Bronchial epithelial cell (primary cell): ENCODE measurements at regions not wholly inside any gene's neighbourhood (a gene's known extent, or its start where the extent isn't known, plus 50 kb on each side); places are given as distances from the start of the nearest gene placed in this dataset.

Source experiments
- DNase-seq: peaks from one replicate; pipeline ENCODE4 v3.0.0-alpha.2; 2010; ENCODE audit warnings: low read depth
- FAIRE-seq: peaks from 2 replicates; lab custom pipeline; 2011; peaks lifted over from hg19 to GRCh38; lab: Jason Lieb, UNC
- H3K27me3 ChIP-seq: 2 replicates; pipeline ENCODE4 v1.5.1; 2011; ENCODE audit warnings: low read length; ENCODE audit not compliant: control insufficient read depth, insufficient read depth
- H3K36me3 ChIP-seq: 2 replicates; pipeline ENCODE4 v1.5.1; 2011; ENCODE audit warnings: low read length; ENCODE audit not compliant: control insufficient read depth, insufficient read depth
- H3K4me3 ChIP-seq: 2 replicates; pipeline ENCODE4 v1.5.1; 2011; ENCODE audit warnings: mild to moderate bottlenecking, low read depth, low read length, control low read depth
- TF ChIP-seq, protein P1 (sequence below): IDR thresholded peaks from 2 replicates; pipeline ENCODE4 v1.5.1; 2011; ENCODE audit warnings: mild to moderate bottlenecking, moderate library complexity, low read length, control low read depth, inconsistent platforms; ENCODE audit not compliant: insufficient read depth, severe bottlenecking

DNA sequence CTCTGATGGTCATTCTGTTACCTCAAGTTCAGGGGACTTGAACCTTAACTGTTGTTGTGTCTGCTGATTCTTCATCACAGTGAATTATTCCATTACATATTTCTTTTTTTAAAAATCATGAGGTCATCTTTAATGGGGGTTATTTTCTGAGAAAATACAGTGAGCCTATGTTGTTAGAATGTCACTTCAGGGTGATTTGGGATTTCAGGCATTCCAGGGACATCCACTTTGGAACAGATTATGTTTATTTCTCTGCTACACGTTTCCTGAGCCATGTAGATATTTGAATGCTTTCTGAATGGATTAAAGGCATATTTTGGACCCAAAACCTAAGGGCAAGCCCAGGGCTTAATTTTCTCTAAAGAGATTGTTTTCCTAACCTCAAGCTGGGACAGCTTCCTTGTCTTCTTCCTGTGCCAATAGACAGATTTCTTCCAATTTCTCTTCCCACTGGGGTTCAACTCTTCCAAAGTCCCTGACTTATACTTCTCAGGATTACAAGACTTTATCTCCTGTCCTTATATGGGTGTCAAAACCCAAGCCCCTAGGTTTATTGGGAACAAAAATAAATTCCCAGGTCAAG lies 271.7 kb downstream of the ARHGAP12 start:
- DNase-seq, result no peak
- no peaks in the 10 kb centered on the region for H3K36me3 ChIP-seq
- no peak overlapping the region for H3K4me3 ChIP-seq
- H3K27me3 ChIP-seq, result no peaks in the 10 kb centered on the region
- no peak for FAIRE-seq
- TF ChIP-seq, protein P1, sequence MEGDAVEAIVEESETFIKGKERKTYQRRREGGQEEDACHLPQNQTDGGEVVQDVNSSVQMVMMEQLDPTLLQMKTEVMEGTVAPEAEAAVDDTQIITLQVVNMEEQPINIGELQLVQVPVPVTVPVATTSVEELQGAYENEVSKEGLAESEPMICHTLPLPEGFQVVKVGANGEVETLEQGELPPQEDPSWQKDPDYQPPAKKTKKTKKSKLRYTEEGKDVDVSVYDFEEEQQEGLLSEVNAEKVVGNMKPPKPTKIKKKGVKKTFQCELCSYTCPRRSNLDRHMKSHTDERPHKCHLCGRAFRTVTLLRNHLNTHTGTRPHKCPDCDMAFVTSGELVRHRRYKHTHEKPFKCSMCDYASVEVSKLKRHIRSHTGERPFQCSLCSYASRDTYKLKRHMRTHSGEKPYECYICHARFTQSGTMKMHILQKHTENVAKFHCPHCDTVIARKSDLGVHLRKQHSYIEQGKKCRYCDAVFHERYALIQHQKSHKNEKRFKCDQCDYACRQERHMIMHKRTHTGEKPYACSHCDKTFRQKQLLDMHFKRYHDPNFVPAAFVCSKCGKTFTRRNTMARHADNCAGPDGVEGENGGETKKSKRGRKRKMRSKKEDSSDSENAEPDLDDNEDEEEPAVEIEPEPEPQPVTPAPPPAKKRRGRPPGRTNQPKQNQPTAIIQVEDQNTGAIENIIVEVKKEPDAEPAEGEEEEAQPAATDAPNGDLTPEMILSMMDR, result no peak

DNA sequence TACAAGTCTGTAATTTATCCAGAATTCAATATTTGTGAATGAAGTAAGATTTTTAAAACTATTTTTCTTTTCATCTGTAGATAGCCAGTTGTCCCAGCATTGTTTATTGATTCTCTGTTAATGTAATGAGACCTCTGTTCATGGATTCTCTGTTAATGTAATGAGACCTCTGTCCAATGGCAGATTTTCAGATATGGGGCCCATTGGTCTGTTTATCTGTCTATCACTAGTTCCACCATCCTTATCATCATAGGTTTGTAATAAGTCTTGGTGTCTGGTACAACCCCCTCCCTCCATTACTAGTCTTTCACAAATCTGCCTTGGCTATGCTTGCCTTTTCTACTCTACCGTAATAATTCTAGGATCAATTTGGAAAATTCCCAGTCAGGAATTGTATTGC lies 276.6 kb downstream of the ARHGAP12 start:
- DNase-seq, result no peak
- TF ChIP-seq, protein P1, result no peak
- FAIRE-seq, result no peak
- Histone ChIP-seq H3K36me3 (no peaks in the 10 kb centered on the region), H3K4me3 (no peak overlapping the region), H3K27me3 (no peaks in the 10 kb centered on the region)

DNA sequence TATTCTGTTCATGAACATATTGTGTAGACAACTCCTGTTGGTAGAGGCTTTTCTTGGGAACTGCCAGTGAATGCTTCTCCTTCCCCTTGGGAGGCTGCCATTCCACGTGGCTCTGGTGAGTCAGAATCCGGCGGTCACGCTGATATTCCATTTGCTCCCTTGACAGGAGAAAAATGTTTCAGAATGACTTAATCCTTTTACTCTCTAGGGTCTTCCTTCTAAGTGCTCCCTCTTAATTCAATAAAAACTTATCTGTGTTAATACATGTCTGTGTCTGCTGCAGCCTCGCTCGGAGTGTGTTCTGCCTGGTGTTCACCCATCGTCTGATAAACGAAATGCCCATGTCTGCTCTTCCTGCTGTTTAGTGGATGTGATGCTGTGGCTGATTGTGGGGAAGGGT lies 278.6 kb downstream of the ARHGAP12 start:
- DNase-seq (no peak), FAIRE-seq (no peak)

DNA sequence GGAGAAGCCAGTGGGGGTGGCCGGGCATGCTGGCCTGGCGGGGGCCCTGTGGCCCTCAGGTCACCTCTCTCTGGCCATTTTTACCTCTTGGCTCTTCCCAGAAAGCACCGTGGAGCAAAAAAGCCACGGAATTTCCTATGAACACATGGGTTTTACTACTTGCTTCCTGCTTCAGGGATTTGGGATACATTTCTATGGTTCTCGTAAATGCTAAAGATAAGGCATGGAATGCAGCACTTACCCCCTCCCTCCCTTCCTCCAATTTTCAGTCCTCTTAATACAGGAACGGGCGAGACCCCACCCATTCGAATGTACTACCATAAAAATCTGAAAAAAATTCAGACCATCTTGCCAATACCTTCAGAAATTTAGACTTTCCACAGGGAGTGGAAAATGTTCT lies 279.7 kb downstream of the ARHGAP12 start:
- Histone ChIP-seq H3K27me3 (no peaks in the 10 kb centered on the region), H3K4me3 (no peak overlapping the region), H3K36me3 (no peaks in the 10 kb centered on the region)
- DNase-seq (no peak), FAIRE-seq (no peak)
- TF ChIP-seq, protein P1, result no peak

More for the DNA sequence above, 278.6 kb downstream of the ARHGAP12 start:
- no peaks in the 10 kb centered on the region for H3K27me3 ChIP-seq
- no peaks in the 10 kb centered on the region for H3K36me3 ChIP-seq
- TF ChIP-seq, protein P1, result no peak
- H3K4me3 ChIP-seq, result no peak overlapping the region

DNA sequence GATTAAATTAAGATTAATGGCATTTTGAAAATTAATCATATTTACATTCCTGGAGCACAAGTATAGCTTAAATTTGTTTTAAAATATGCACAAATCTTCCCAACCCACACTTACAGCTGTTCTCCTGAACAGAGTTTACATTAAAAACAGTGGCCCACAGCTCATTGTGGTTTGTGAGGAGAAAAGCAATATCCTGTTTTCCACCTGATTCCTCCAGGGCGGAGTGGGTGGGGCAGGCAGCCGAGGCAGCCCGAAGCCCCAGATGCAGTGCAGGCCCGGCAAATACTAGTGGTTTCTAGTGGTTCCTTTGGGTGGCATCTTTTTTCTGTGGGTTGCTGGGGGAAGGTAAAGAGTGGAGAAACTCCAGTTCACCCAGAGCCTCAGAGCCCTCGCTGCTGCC lies 280.8 kb downstream of the ARHGAP12 start:
- H3K36me3 ChIP-seq, result no peaks in the 10 kb centered on the region
- TF ChIP-seq, protein P1, result no peak
- FAIRE-seq, result no peak
- no peak for DNase-seq
- no peak overlapping the region for H3K4me3 ChIP-seq
- H3K27me3 ChIP-seq, result no peaks in the 10 kb centered on the region

DNA sequence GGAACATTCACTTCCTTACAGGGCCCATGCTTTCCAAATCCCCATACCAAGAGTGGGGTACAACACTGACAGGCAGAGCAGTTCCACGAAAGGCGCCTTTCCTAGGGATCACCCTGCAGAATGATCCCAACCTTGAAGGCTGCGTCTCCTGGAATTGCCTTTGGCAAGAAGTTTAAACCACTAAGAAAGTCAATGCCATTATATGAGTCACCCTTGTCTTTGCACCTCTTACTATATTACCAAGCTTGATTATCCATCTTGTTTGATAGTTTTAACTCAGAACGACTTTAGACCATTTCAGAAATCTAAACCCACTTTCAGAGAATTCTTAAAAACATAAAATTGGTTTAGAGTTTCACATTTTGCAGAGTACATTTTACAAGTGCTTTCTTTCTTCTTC lies 282.1 kb downstream of the ARHGAP12 start:
- DNase-seq (peak; percentile 7), FAIRE-seq (no peak)
- H3K4me3 ChIP-seq, result no peak overlapping the region
- TF ChIP-seq, protein P1, result no peak
- H3K36me3 ChIP-seq, result no peaks in the 10 kb centered on the region
- no peaks in the 10 kb centered on the region for H3K27me3 ChIP-seq
